ENCODE measurements at regions not wholly inside any gene's neighbourhood (a gene's known extent, or its start where the extent isn't known, plus 50 kb on each side); places are given as distances from the start of the nearest gene placed in this dataset.
A peak's percentile ranks its signal among the peaks of the same experiment; 100 is the strongest.

GRCh38 chr11:17157761-17158160 lies 50.0 kb downstream of the PIK3C2A start:
- Mint-ChIP-seq H3K9me3 (no peaks in the 10 kb centered on the region), H3K27ac (no peak overlapping the region), H3K4me3 (no peak overlapping the region), H3K36me3 (ENCODE audit: low read depth) (peaks cover 15% of the 10 kb centered on the region), H3K27me3 (no peaks in the 10 kb centered on the region), H3K4me1 (ENCODE audit: low read depth) (peaks cover 40% of the 10 kb centered on the region)
- TF ChIP-seq CTCF (IDR thresholded peaks at IDR 0.05) = no peak
- ChIA-PET CTCF (interaction anchor here (0.6 to 1.5 kb wide), 4 partner anchors 9 to 1473 kb away, joined by 4 read pairs; no protein-coding TSS in a partner anchor), POLR2A (interaction anchor here (0.6 kb wide), 1 partner anchor 138 kb away, joined by 3 read pairs; no protein-coding TSS in a partner anchor)
- DNase-seq = no peak
- intact Hi-C loops (cut with micrococcal nuclease) = no loop called here
- ATAC-seq = no peak

GRCh38 chr11:17156283-17156682 lies 51.5 kb downstream of the PIK3C2A start:
- H3K36me3 Mint-ChIP-seq (ENCODE audit: low read depth) = peaks cover 16% of the 10 kb centered on the region
- ATAC-seq (peak; percentile 47), DNase-seq (no peak)
- H3K4me1 Mint-ChIP-seq (ENCODE audit: low read depth) = peaks cover 26% of the 10 kb centered on the region
- no peak overlapping the region for H3K27ac Mint-ChIP-seq
- intact Hi-C loops (cut with micrococcal nuclease) = no loop called here
- no peak for TF ChIP-seq CTCF (IDR thresholded peaks at IDR 0.05)
- no peaks in the 10 kb centered on the region for H3K9me3 Mint-ChIP-seq
- H3K4me3 Mint-ChIP-seq = no peak overlapping the region
- CTCF ChIA-PET = interaction anchor here (0.9 kb wide), 1 partner anchor 10 kb away, joined by 3 read pairs; no protein-coding TSS in a partner anchor
- POLR2A ChIA-PET = no interaction called here
- H3K27me3 Mint-ChIP-seq = no peaks in the 10 kb centered on the region

GRCh38 chr11:17154409-17155159 lies 53.2 kb downstream of the PIK3C2A start:
- Mint-ChIP-seq H3K4me3 (no peak overlapping the region), H3K4me1 (ENCODE audit: low read depth) (peaks cover 18% of the 10 kb centered on the region), H3K9me3 (no peaks in the 10 kb centered on the region), H3K36me3 (ENCODE audit: low read depth) (peaks cover 11% of the 10 kb centered on the region), H3K27ac (peak overlapping the region; percentile 4), H3K27me3 (no peaks in the 10 kb centered on the region)
- ChIA-PET CTCF (no interaction called here), POLR2A (no interaction called here)
- DNase-seq (no peak), ATAC-seq (no peak)
- TF ChIP-seq CTCF (IDR thresholded peaks at IDR 0.05) = no peak
- intact Hi-C loops (cut with micrococcal nuclease) = no loop called here

- peak; percentile 34 for ATAC-seq
- no peak overlapping the region for H3K4me3 Mint-ChIP-seq
- no peak for DNase-seq
- H3K4me1 Mint-ChIP-seq (ENCODE audit: low read depth) = peaks cover 15% of the 10 kb centered on the region
- H3K9me3 Mint-ChIP-seq = no peaks in the 10 kb centered on the region
- H3K27me3 Mint-ChIP-seq = no peaks in the 10 kb centered on the region
- H3K27ac Mint-ChIP-seq = peak overlapping the region; percentile 3
- intact Hi-C loops (cut with micrococcal nuclease) = no loop called here
- H3K36me3 Mint-ChIP-seq (ENCODE audit: low read depth) = peaks cover 11% of the 10 kb centered on the region
- no peak for TF ChIP-seq CTCF (IDR thresholded peaks at IDR 0.05)
- ChIA-PET CTCF (no interaction called here), POLR2A (no interaction called here)
These were observed 54.0 kb downstream of the PIK3C2A start for GRCh38 chr11:17153757-17154156.

GRCh38 chr11:17152306-17152705 lies 55.5 kb downstream of the PIK3C2A start:
- no peak for ATAC-seq
- intact Hi-C loops (cut with micrococcal nuclease) = no loop called here
- H3K27ac Mint-ChIP-seq = no peak overlapping the region
- POLR2A ChIA-PET = no interaction called here
- DNase-seq = no peak
- CTCF ChIA-PET = no interaction called here
- no peak for TF ChIP-seq CTCF (IDR thresholded peaks at IDR 0.05)
- H3K36me3 Mint-ChIP-seq (ENCODE audit: low read depth) = peaks cover 15% of the 10 kb centered on the region
- H3K4me3 Mint-ChIP-seq = no peak overlapping the region
- peaks cover 16% of the 10 kb centered on the region for H3K4me1 Mint-ChIP-seq (ENCODE audit: low read depth)
- no peaks in the 10 kb centered on the region for H3K9me3 Mint-ChIP-seq
- H3K27me3 Mint-ChIP-seq = no peaks in the 10 kb centered on the region
